Karpas-422 (cell line): ENCODE measurements at regions not wholly inside any gene's neighbourhood (a gene's known extent, or its start where the extent isn't known, plus 50 kb on each side); places are given as distances from the start of the nearest gene placed in this dataset.

ENCODE experiments used
- DNase-seq: peaks from one replicate; pipeline ENCODE4 v3.0.0-alpha.2; 2015
- H2AFZ ChIP-seq: fragments of 200-600 bp; sonication (generic); 2 replicates; pipeline ENCODE4 v1.6.1; 2014; ENCODE audit warnings: antibody characterized with exemption, low read length, mixed read lengths
- H3K27ac ChIP-seq: fragments of 200-600 bp; sonication (generic); 2 replicates; pipeline ENCODE4 v1.5.1; 2014; ENCODE audit warnings: mild to moderate bottlenecking, low read length, moderate library complexity
- H3K27me3 ChIP-seq: fragments of 200-600 bp; sonication (generic); 2 replicates; pipeline ENCODE4 v1.6.1; 2014; ENCODE audit warnings: low read length, mixed read lengths
- H3K36me3 ChIP-seq: fragments of 200-600 bp; sonication (generic); 2 replicates; pipeline ENCODE4 v1.6.1; 2014; ENCODE audit warnings: low read length, mixed read lengths; ENCODE audit not compliant: insufficient read depth
- H3K4me1 ChIP-seq: fragments of 200-600 bp; sonication (generic); 2 replicates; pipeline ENCODE4 v1.6.1; 2014; ENCODE audit warnings: mild to moderate bottlenecking, low read length, mixed read lengths
- H3K4me2 ChIP-seq: fragments of 200-600 bp; sonication (generic); 2 replicates; pipeline ENCODE4 v1.6.1; 2014; ENCODE audit warnings: low read length, low read depth, mild to moderate bottlenecking; ENCODE audit not compliant: poor library complexity, severe bottlenecking
- H3K4me3 ChIP-seq: fragments of 200-600 bp; sonication (generic); 2 replicates; pipeline ENCODE4 v1.5.1; 2014; ENCODE audit warnings: mild to moderate bottlenecking, antibody characterized with exemption, low read length, mixed read lengths
- H3K79me2 ChIP-seq: fragments of 200-600 bp; sonication (generic); 2 replicates; pipeline ENCODE4 v1.6.1; 2014; ENCODE audit warnings: mild to moderate bottlenecking, low read length, mixed read lengths
- H3K9ac ChIP-seq: fragments of 200-600 bp; sonication (generic); 2 replicates; pipeline ENCODE4 v1.6.0; 2014; ENCODE audit warnings: low read length
- H3K9me2 ChIP-seq: fragments of 200-600 bp; sonication (generic), shearing (Covaris generic); replicated peaks from 2 replicates; pipeline ENCODE4 v1.6.0; 2014; ENCODE audit warnings: mild to moderate bottlenecking, low read length, moderate library complexity; ENCODE audit not compliant: insufficient read depth
- H3K9me3 ChIP-seq: fragments of 300-700, 200-600 bp; sonication (generic); 2 replicates; pipeline ENCODE4 v1.6.1; 2014; ENCODE audit warnings: low read length, mixed read lengths
- H4K20me1 ChIP-seq: fragments of 200-600 bp; sonication (generic); 2 replicates; pipeline ENCODE4 v1.6.1; 2014; ENCODE audit warnings: mild to moderate bottlenecking, antibody characterized with exemption, low read length, low read depth; ENCODE audit not compliant: insufficient read depth

DNA sequence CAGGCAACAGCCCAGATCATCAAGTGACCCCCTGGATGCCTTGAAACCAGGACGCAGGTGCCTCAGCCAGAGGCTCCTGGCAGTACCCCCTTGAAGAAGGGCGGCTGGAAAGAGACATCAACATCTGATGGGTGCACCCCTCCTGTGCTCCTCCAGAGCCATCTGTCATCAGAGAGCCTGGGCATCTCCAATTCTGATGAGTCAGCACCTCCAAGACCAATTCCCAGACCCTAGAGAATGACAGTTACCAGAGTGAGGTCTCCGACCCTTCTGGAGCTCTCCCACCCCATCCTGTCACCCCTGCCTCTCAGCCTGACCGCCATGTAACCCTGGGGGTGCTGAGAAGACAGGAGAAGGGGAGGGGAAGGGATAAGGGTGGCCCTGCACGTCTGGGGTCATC lies 433.7 kb downstream of the SOX9 start:
- no peaks in the 10 kb centered on the region for H3K79me2 ChIP-seq
- H3K9me3 ChIP-seq: no peaks in the 10 kb centered on the region

DNA sequence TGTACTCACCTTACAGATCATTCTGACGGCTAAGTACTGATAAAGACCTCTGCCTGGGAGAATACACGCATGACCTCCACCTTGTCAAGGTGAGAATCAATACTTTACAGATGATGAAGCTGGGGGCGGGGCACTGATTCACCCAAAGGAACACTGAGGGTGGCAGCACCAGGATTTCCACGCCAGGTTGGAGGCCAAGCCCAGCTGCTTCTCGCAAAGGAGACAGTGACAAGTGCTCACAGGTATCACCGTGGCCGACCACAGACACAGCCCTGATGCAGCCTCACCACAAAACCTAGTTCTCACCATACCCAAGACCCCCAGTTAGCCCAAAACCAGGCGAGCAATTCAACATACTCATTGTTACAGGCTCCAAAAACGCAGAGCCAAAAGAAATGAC lies 434.2 kb downstream of the SOX9 start:
- H3K79me2 ChIP-seq: no peaks in the 10 kb centered on the region
- no peaks in the 10 kb centered on the region for H3K4me1 ChIP-seq
- no peak overlapping the region for H3K27ac ChIP-seq
- no peaks in the 10 kb centered on the region for H3K36me3 ChIP-seq
- no peaks in the 10 kb centered on the region for H4K20me1 ChIP-seq
- H3K9ac ChIP-seq: no peak overlapping the region
- H3K27me3 ChIP-seq: no peaks in the 10 kb centered on the region
- H3K9me2 ChIP-seq: no peaks in the 10 kb centered on the region
- H3K4me2 ChIP-seq: no peak overlapping the region
- H2AFZ ChIP-seq: no peak overlapping the region
- no peak for DNase-seq
- no peaks in the 10 kb centered on the region for H3K9me3 ChIP-seq
- no peak overlapping the region for H3K4me3 ChIP-seq

More for the DNA sequence above, 433.7 kb downstream of the SOX9 start:
- no peaks in the 10 kb centered on the region for H3K9me2 ChIP-seq
- no peak overlapping the region for H3K4me2 ChIP-seq
- H3K4me3 ChIP-seq: no peak overlapping the region
- H2AFZ ChIP-seq: no peak overlapping the region
- no peaks in the 10 kb centered on the region for H3K27me3 ChIP-seq
- no peaks in the 10 kb centered on the region for H3K36me3 ChIP-seq
- H4K20me1 ChIP-seq: no peaks in the 10 kb centered on the region
- no peak for DNase-seq
- no peak overlapping the region for H3K9ac ChIP-seq
- H3K4me1 ChIP-seq: no peaks in the 10 kb centered on the region
- no peak overlapping the region for H3K27ac ChIP-seq

DNA sequence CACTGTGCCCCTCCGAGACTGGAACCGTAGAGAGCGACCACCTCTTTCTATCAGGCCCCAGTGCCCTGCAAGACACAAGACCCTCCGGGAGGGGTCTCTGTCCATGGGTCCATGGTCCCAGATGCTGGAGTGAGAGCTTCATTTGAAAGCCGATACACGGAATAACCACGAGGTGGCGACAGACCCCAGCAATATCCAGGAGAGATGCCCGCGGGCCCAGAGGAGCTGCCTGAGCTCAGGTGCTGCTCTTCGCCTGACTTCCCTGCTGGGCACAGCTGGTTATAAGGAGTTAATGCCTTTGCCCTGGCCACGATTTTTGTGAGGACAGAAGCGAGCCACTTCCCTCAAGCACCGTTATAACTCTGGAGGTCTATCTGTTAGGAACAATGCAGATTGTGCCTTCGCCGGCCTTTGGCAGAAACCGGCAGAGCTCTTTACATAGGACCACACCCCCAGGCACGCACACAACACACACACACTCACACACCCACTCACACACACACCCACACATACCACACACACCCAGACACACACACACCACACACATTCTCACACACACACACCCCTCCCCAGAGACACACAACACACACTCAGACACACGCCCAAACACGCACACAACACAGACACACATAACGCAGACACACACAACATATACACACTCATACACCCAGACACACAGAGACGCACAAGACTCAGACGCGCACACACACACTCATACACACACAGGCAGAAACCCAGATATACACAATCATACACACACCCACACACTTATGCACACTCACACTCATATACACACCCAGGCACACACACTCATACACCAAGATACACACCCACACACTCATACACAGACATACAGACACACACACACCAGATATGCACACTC lies 436.4 kb downstream of the SOX9 start:
- H3K27ac ChIP-seq: no peak overlapping the region
- H3K4me2 ChIP-seq: no peak overlapping the region
- H3K4me1 ChIP-seq: no peaks in the 10 kb centered on the region
- no peaks in the 10 kb centered on the region for H4K20me1 ChIP-seq
- peak; percentile 89 for DNase-seq
- H3K79me2 ChIP-seq: no peaks in the 10 kb centered on the region
- no peaks in the 10 kb centered on the region for H3K36me3 ChIP-seq
- no peak overlapping the region for H3K9ac ChIP-seq
- H3K9me3 ChIP-seq: no peaks in the 10 kb centered on the region
- no peak overlapping the region for H2AFZ ChIP-seq
- no peaks in the 10 kb centered on the region for H3K9me2 ChIP-seq
- no peaks in the 10 kb centered on the region for H3K27me3 ChIP-seq
- no peak overlapping the region for H3K4me3 ChIP-seq

DNA sequence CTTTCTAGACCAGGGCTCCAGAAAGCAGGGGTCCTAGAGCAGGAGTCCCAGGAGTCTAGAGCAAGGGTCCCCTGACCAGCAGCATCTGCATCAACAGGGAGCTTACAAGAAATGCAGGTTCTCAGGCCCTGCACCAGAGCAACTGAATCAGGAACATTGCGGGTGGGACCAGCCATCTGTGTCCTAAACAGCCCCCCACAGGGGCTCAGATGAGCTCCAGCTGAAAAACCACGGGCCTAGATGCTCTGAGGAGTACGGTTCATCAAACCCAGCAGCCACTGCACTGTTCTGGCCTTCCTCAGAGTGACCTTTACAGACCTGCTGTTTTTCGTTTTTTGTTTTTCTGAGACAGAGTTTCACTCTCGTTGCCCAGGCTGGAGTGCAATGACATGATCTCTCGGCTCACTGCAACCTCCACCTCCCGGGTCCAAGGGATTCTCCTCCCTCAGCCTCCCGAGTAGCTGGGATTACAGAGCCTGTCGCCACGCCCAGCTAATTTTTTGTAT lies 438.2 kb downstream of the SOX9 start:
- Histone ChIP-seq H3K27me3 (no peaks in the 10 kb centered on the region), H3K4me2 (no peak overlapping the region), H3K79me2 (no peaks in the 10 kb centered on the region), H3K27ac (no peak overlapping the region), H4K20me1 (no peaks in the 10 kb centered on the region), H2AFZ (no peak overlapping the region), H3K9me2 (no peaks in the 10 kb centered on the region), H3K4me3 (no peak overlapping the region), H3K9me3 (no peaks in the 10 kb centered on the region), H3K4me1 (no peaks in the 10 kb centered on the region), H3K36me3 (no peaks in the 10 kb centered on the region), H3K9ac (no peak overlapping the region)
- no peak for DNase-seq

DNA sequence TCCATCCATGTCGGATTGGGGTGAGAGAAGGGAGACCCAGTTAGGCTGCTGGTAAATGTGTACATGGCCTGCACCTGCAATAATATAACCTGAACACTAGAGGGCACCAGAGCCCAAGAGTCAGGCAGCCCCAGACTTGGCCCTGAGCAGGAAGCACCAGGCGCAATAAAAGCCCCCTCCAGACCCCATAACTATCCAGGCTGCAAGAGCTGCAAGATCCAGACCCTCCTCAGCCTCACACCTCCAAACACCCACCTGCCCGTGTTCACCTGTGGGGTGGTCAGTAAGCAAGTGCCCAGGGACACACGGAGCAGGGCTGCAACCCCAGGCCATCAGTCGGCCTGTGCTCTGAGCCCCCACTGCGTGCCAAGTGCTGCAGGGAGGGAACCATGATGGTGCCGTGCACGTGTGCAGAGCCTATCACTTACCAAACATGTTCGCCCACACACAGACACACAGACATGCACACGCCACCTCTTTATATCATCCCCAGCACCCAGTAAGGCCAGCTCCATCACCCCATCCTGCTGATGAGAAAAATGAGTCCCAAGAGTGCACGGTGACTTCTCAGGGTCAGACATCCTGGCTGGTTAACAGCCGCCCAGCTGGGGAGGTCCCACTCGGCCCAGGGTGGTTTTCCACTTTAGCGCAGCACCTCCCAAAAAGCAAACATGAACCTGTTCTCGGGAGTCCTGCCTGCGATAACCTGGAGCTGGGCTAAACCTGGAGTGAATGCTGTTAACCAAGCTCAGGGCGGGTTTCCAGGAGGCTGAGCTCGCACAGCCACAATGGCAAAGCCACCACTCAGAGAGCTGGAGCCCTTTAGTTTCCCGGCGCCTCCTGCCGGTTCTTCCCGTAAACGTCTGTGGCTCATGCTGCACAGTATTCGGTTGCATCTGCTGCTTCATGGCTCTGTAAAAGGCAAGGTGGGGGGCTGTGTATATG lies 439.8 kb downstream of the SOX9 start:
- H2AFZ ChIP-seq: no peak overlapping the region
- H3K9me3 ChIP-seq: no peaks in the 10 kb centered on the region
- no peaks in the 10 kb centered on the region for H3K9me2 ChIP-seq
- no peak overlapping the region for H3K27ac ChIP-seq
- no peak overlapping the region for H3K4me2 ChIP-seq
- no peaks in the 10 kb centered on the region for H3K36me3 ChIP-seq
- H3K9ac ChIP-seq: no peak overlapping the region
- no peaks in the 10 kb centered on the region for H3K4me1 ChIP-seq
- no peaks in the 10 kb centered on the region for H4K20me1 ChIP-seq
- no peaks in the 10 kb centered on the region for H3K79me2 ChIP-seq
- no peak overlapping the region for H3K4me3 ChIP-seq
- DNase-seq: peak; percentile 82
- H3K27me3 ChIP-seq: no peaks in the 10 kb centered on the region

DNA sequence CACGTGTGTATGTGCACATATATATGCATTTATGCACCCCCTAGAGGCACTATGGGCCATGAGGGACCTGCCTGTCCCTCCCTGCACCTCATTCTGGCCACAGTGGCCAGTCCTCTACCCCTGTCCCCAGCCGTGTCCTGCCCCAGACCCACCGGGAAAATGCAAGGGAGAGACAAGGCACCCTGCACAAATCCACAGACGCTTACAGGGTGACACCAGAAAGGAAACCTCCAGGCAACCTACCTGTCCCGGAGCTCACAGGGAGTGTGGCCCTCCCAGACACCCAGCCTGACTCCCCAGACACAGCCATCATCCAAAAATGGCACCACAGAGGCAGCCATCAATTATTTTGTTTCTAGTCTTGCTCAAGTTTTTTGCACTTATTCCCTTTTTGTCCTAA lies 440.4 kb downstream of the SOX9 start:
- Histone ChIP-seq H3K4me2 (no peak overlapping the region), H4K20me1 (no peaks in the 10 kb centered on the region), H3K4me1 (no peaks in the 10 kb centered on the region), H3K9me3 (no peaks in the 10 kb centered on the region), H3K79me2 (no peaks in the 10 kb centered on the region), H2AFZ (no peak overlapping the region), H3K27me3 (no peaks in the 10 kb centered on the region), H3K9ac (no peak overlapping the region), H3K36me3 (no peaks in the 10 kb centered on the region), H3K27ac (no peak overlapping the region), H3K4me3 (no peak overlapping the region), H3K9me2 (no peaks in the 10 kb centered on the region)
- no peak for DNase-seq

DNA sequence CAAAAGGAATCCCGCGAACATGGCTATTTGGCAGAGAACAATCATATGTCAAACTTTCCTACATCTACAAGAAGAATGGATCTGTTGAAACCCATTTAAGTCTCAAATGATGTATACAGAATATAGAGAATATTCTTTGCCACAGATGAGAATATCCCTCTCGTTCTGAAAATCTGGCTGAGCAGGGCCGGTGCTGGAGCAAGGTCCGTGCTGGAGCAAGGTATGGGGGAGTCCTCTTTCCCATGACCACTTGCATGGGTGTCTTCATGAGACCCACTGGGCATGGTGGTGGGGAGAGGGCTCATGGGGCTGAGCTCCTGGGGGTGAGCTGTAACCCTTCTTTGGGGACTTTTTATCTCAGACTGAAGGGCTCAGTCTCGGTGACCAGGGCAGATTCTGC lies 440.9 kb downstream of the SOX9 start:
- Histone ChIP-seq H3K79me2 (no peaks in the 10 kb centered on the region), H3K9me3 (no peaks in the 10 kb centered on the region), H3K4me2 (no peak overlapping the region), H2AFZ (no peak overlapping the region), H3K4me1 (0 out of 2 replicates have a peak, but pooled peaks cover under 1% of the 10 kb centered on the region), H4K20me1 (no peaks in the 10 kb centered on the region), H3K36me3 (no peaks in the 10 kb centered on the region), H3K27me3 (no peaks in the 10 kb centered on the region), H3K27ac (no peak overlapping the region), H3K4me3 (no peak overlapping the region), H3K9ac (no peak overlapping the region), H3K9me2 (no peaks in the 10 kb centered on the region)
- no peak for DNase-seq

DNA sequence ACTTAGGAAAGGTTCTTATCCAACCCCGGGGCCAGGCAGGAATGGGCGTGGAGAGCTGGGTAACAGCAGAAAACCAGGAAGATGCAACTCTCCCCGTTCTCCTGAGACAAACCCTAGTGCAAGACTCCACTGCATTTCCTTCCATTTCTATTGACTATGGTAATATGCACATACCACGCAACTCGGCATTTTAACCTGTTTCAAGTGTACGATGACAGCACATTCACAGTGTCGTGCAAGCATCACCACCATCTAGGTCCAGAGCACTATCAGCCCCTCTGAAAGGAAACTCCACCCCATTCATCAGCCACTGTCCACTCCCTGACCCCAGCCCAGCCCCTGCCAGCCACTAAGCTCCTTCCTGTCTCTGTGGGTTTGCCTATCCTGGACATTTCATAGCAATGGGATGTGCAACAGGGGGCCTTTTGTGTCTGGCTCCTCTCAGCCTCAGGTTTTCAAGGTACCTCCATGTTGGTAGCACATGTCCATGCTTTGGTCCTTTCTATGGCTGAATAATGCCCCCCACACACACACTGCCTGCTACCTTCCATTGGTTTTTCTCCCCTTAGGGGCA lies 441.9 kb downstream of the SOX9 start:
- H4K20me1 ChIP-seq: no peaks in the 10 kb centered on the region
- H3K9ac ChIP-seq: no peak overlapping the region
- H2AFZ ChIP-seq: no peak overlapping the region
- H3K27ac ChIP-seq: no peak overlapping the region
- H3K79me2 ChIP-seq: no peaks in the 10 kb centered on the region
- H3K9me3 ChIP-seq: no peaks in the 10 kb centered on the region
- no peaks in the 10 kb centered on the region for H3K36me3 ChIP-seq
- no peak for DNase-seq
- no peak overlapping the region for H3K4me3 ChIP-seq
- H3K4me2 ChIP-seq: no peak overlapping the region
- H3K27me3 ChIP-seq: no peaks in the 10 kb centered on the region
- H3K4me1 ChIP-seq: peaks cover 2% of the 10 kb centered on the region; the same call in 1 of the 2 replicates
- no peaks in the 10 kb centered on the region for H3K9me2 ChIP-seq
